T47D (cell line): ENCODE measurements at regions not wholly inside any gene's neighbourhood (a gene's known extent, or its start where the extent isn't known, plus 50 kb on each side); places are given as distances from the start of the nearest gene placed in this dataset.

Source experiments
- DNase-seq, 2 experiments: peaks; one replicate each; pipeline versions ENCODE4 v3.0.0 to v3.0.0-alpha.2; 2011 to 2012; ENCODE audit warnings: low read depth in 1 of 2, low spot score in 1 of 2
- JUND ChIP-seq: IDR thresholded peaks from 2 replicates; pipeline ENCODE4 v1.6.1; 2012; ENCODE audit warnings: low read depth
- in situ Hi-C: cut with HindIII; loops from 2 replicates; pipeline ENCODE4 v1.10.0; 2016; ENCODE audit warnings: low sequenced_read_pairs, low pct_unique_long_range_greater_than_20kb

DNA sequence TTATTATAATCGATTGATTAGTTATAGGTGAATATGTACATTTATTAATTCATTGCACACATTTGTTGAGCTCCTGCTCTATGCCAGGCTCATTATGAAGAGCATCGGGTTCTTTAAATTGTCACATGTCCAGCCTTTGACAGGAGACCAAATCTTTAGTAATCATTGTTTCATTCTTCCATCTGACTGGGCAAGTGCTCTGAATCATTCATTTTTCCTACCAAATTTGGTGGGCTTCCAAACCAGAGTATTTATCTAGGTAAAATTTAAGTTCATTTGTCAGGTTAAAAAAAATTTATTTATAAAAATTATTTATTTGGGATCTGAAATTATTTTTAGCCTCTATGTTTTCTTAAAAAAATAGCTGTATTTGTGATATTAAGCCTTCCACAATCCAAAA lies 404.9 kb upstream of the MMS22L start:
- no peak for TF ChIP-seq JUND
- in situ Hi-C loops: no loop called here
- no peak for DNase-seq

DNA sequence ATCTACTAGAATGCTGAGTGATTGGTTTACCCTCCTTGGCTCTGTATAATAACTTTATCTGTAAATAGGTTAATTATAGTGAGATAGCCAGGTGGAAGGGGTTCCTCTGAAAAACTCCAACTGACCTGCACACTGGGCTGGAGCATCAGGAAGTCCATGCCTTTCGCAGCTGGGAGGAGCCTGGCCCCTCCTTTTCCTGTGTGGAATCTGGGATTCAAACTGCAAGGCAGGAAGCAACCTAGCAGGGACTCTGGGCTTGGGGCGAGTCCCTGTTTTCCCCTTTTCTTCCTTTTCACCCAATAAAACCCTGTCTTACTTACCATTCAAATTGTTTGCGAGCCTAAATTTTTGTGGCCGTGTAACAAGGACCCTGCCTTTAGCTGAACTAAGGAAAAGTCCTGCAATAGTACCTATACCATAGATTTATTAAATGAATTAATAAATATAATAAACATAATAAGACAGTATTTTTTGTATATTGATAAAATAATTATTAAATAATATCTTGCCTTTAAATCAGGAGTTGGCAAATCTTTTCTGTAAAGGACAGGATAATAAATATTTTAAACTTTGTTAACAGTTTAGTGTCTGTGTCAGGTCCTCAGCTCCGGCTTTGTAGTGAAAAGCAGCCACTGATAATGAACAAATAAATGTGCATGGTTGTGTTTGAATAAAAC lies 406.2 kb upstream of the MMS22L start:
- TF ChIP-seq JUND: no peak
- no peak for DNase-seq
- in situ Hi-C loops: no loop called here

DNA sequence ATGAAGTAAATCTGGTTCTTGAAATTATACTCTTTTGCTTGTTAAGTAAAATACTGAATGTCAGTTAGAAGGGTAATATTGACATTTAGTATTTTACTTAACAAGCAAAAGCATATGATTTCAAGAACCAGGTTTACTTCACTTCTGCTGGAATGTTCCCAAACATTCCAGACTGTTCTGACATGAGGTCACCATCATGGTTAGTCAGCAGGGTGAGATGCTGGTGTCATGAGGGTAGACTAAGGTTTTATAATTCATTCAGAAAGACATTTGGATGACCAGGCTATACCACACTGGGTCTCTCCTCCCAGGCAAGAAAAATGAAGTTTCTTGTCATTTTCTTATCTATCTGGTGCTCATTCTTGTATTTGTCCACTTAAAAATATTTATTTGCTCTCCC lies 414.4 kb upstream of the MMS22L start:
- in situ Hi-C loops: no loop called here
- no peak for TF ChIP-seq JUND
- DNase-seq: peak in 1 of 2 experiments; percentile 7

DNA sequence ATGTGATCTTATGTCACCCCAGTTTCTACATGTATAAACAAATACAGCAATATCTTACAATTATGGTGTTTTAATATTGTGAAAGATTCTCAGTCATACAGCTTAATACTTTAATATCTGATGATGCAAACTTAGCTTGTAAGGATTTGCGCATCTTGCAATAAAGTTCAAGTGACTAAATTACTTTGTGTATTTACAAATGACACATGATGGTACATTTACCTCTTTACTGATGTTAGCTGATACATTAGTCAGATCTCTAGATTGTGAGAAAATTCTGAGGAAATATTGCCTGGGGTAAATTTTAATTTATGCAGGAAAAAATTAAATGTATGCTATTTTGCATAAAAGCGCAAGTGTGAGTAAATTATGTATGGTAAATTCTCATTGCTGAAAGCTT lies 418.8 kb upstream of the MMS22L start:
- in situ Hi-C loops: no loop called here
- DNase-seq: no peak
- no peak for TF ChIP-seq JUND

DNA sequence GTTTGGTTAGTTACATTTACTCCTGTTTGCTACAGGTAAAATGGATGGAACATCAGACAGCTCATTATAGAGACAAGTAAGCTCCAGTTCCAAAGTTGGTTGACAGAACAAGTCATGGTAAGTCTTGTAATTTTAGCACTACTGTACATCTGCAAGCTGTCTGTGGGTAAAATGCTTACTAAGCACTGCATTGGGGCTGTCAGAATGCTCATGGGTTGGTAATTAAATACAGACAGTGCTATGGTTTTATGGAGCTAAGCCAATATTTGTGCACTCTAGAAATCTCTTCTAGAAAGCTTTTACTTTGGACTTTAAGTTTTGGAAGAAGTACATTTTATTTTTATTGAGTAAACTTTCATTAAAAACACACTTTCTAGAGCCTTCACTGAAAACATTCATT lies 419.2 kb upstream of the MMS22L start:
- TF ChIP-seq JUND: no peak
- in situ Hi-C loops: no loop called here
- no peak for DNase-seq

DNA sequence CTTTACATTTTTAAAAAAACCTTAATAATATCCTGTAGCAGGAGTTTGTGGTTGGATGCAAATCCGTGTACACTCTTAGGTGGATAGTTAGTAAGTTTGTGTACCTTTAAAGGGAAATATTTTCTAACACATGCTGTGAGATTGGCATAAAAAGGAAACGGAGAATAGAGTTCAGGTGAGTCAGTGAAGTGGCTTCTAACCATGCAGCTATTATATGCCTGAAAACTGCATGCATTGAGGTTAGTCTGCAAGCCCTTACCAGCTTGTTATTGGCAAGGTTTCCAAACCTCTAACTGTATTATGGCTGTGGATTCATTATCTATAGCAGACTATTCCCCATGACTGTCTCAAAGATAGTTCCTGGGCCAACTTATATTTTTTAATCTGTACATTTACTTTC lies 420.6 kb upstream of the MMS22L start:
- DNase-seq: no peak
- in situ Hi-C loops: no loop called here
- TF ChIP-seq JUND: no peak

DNA sequence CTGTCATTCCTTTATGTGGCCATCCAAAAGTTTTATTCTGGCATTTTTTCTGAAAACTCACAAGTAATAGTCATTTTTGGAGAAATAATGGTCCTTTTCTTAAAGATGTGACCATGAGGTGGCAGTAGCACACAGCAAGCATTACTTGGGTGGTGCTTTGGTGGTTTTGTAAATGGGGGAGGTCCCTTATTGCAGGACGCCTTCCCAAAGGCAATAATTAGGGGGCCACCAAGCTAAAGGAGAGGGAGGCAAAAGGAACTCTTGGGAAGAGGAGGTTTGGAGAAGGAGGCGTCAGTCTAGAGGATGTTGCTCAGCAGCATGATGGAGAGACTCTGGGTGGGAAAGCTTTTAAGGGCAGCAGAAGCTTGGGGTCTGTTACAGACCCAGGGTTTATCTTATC lies 422.6 kb upstream of the MMS22L start:
- DNase-seq: peak in 1 of 2 experiments; percentile 9
- in situ Hi-C loops: no loop called here
- no peak for TF ChIP-seq JUND

DNA sequence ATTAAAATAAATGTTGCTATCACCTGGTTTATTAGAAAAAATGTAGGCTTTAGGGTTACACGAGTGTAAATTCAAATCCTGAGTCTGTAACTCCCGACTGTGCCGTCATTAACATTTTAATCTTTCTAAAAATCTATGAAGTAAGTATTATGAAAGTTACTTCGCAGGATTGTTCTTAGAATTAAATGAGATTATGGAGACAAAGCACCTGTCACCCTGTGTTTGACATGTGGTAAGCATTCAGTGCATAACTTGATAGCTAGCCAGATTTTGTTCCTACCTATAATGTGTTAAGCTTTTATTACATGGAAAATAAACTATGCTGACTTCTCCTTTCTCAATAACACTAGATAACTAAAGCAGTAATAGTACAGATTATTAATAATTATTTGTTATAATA lies 429.7 kb upstream of the MMS22L start:
- no peak for DNase-seq
- in situ Hi-C loops: no loop called here
- no peak for TF ChIP-seq JUND

DNA sequence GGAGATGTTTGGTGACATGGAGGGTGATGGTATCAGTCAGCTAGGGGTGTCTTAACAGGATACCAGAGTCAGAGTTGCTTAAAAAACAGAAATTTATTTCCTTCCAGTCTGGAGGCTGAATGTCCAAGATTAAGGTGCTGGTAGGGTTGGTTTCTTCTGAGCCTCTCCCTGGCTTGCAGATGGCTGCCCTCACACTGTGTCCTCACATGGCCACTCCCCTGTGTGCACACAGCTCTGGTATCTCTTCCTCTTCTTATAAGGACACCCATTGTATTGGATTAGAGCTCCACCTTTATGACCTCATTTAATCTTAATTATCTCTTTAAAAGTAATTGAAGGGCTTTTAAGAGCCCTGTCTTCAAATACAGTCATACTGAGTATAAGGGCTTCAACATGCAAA lies 431.8 kb upstream of the MMS22L start:
- in situ Hi-C loops: no loop called here
- no peak for TF ChIP-seq JUND
- DNase-seq: no peak

DNA sequence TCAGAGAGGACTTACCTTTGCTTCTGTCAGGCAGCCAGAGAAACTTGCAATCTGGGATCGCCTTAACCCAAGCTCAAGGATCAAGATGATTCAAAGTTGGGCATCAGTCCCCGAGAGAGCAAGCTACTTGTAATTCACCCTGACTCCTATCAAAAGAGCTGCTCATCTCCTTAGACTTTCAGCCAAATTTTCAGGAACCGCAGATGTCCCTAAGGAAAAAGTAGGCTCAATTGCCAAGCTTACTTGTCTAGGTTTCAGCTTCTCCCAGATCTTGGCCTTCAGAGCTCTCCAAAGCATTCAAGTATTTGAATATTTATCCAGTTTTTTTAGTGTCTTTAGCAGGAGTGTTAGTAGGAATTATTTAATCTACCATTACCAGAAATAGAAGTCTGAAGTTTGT lies 434.1 kb upstream of the MMS22L start:
- DNase-seq: no peak
- in situ Hi-C loops: no loop called here
- no peak for TF ChIP-seq JUND

DNA sequence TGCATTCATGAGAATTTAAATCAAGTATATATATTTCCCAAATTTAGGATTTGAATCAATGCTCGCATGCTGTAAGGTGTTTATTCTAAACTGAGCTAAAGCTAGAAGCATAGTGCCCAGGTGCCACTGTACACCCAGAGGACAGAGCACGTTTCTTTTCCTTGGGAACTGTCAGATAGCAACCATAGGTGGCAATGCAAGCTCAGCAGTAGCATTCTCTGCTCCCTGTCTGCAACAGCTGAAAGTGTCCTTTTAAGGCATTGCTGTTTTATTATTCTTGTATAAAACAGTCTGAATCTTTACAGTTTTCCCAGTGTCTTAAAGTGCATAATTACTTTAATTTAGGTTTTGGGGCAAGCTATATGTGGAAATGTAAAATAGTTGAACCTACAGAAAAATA lies 443.4 kb upstream of the MMS22L start:
- in situ Hi-C loops: no loop called here
- peak in 1 of 2 experiments; percentile 48 for DNase-seq
- TF ChIP-seq JUND: no peak

DNA sequence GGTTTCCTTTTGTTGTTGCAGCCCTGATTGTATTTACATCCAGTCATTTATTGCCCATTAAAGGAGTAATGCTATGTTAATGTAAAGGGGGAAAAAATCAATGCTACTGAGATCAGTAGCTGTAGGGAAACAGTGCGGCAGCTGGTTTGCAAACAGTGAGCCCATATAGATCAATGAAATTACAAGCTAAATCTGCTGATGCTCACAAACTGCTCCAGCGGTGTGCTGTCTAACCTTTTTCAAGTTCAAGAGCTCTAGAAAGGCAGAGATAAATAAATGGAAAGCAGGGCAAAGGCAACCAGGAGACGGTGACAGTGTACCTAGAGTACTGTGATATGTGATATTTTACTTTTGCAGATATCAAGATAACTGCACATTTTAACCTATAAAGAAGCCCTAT lies 449.0 kb upstream of the MMS22L start:
- no peak for TF ChIP-seq JUND
- no peak for DNase-seq
- in situ Hi-C loops: no loop called here

DNA sequence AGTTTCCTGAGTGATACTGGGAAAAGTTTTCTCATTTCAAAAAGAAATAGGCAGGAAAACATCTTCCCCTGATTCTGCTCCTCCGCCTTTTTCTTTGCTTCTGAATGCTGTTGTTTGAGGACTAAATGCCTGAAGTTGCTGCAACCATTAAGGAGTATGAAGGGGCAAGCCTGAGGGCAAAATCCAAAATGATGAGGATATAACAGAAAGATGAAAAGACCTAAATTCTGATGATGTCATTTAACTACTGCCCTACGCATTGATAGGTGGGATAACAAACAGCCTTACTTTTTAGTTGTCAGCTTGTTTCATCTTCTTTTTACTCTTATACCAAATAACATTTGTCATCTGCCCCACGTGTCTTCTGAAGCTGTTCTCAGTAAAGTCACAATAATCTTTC lies 474.6 kb upstream of the MMS22L start:
- no peak for TF ChIP-seq JUND
- in situ Hi-C loops: no loop called here
- no peak for DNase-seq

DNA sequence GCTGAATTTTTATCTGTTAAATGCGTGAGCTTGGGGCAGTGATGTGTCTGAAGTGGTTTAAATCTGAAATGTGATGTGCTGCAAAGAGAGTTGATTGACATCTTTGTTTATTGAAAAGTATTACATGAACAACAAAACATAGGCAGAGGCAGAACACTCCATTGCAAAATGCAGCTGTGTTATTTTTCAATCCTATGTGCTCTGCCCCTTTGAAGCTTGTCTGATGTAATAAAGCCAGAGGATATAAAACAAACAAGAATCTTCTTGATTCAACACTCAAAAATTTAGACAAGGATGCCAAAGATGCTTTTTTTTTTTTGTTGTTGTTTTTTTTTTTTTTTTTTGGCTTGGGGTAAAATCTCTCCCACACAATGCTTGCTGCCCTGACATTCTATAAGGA lies 482.4 kb upstream of the MMS22L start:
- DNase-seq: no peak
- in situ Hi-C loops: no loop called here
- no peak for TF ChIP-seq JUND
